Heart left ventricle (tissue), 16 donors: ENCODE measurements at regions not wholly inside any gene's neighbourhood (a gene's known extent, or its start where the extent isn't known, plus 50 kb on each side); places are given as distances from the start of the nearest gene placed in this dataset.

Source experiments
- ATAC-seq, 4 donors: fragments of 200-7000 bp; cut with Tn5 transposase; one replicate each; pipeline ENCODE4 v1.9.1; 2020 to 2022; ENCODE audit warnings: moderate library complexity in 4 of 4, mild to moderate bottlenecking in 3 of 4, moderate number of reproducible peaks in 1 of 4
- DNase-seq, 5 donors: peaks; one replicate each; pipeline ENCODE4 v3.0.0-alpha.2; 2020
- H3K27ac ChIP-seq, 12 donors: fragments of 200-600 bp; sonication (generic) in 4 of 12; one replicate each; pipeline versions ENCODE4 v1.5.0 to v1.8.0; 2016 to 2022; ENCODE audit warnings: mild to moderate bottlenecking in 2 of 12
- H3K27me3 ChIP-seq, 9 donors: fragments of 200-600 bp; sonication (generic) in 2 of 9; one replicate each; pipeline versions ENCODE4 v1.5.1 to v1.8.0; 2016 to 2022; ENCODE audit warnings: mild to moderate bottlenecking in 3 of 9
- H3K36me3 ChIP-seq, 9 donors: fragments of 200-600 bp; sonication (generic) in 2 of 9; one replicate each; pipeline versions ENCODE4 v1.5.0 to v1.8.0; 2018 to 2022; ENCODE audit warnings: mild to moderate bottlenecking in 2 of 9
- H3K4me1 ChIP-seq, 12 donors: fragments of 200-600 bp; sonication (generic) in 4 of 12; one replicate each; pipeline versions ENCODE4 v1.5.0 to v1.8.0; 2016 to 2022; ENCODE audit warnings: mild to moderate bottlenecking in 3 of 12
- H3K4me3 ChIP-seq, 12 donors: fragments of 200-600 bp; sonication (generic) in 4 of 12; one replicate each; pipeline versions ENCODE4 v1.5.0 to v1.8.0; 2017 to 2022; ENCODE audit warnings: mild to moderate bottlenecking in 9 of 12, moderate library complexity in 4 of 12
- H3K9me3 ChIP-seq, 12 donors: fragments of 200-600 bp; sonication (generic) in 4 of 12; one replicate each; pipeline versions ENCODE4 v1.5.0 to v1.8.0; 2016 to 2022; ENCODE audit warnings: mild to moderate bottlenecking in 1 of 12
- POLR2A ChIP-seq, 2 donors: fragments of 450-650 bp; IDR thresholded peaks; one replicate each; pipeline ENCODE4 v1.6.1; 2017; ENCODE audit warnings: antibody characterized with exemption in 2 of 2, mild to moderate bottlenecking in 2 of 2, moderate library complexity in 2 of 2
- WGBS, 4 donors: extraction: QIAGEN DNeasy Blood & Tissue Kit in 2 of 4; methylation state at CpG; one replicate each; pipeline versions ENCODE4 v1.1.5 to v1.1.7; 2013 to 2018; 5-methylcytosine and 5-hydroxymethylcytosine counted together
- intact Hi-C, 10 donors: fragments of 100-400 bp; cut with DNase I; formaldehyde crosslinking; loops; one replicate each; pipeline versions ENCODE4 v1.11.1 to v1.14.2; 2022
- TF ChIP-seq, protein P1 (sequence below), 12 donors: fragments of 200-600 bp; sonication (generic) in 4 of 12; IDR thresholded peaks; one replicate each; pipeline versions ENCODE4 v1.5.0 to v1.8.0; 2018 to 2022; ENCODE audit warnings: antibody characterized with exemption in 12 of 12, mild to moderate bottlenecking in 5 of 12
- donor health status: ischemic (EF 13 %, LVEDD 7.1; RV severe dilation, severe dysfunction).
- donor health status: healthy with polysubstance abuse.
- donor health status: DM: no; HTN: yes; CAD: no.
- donor health status: DM: no; HTN: no; CAD: no.
- donor health status: ischemic (EF 25% LVEDD 6.9; RV normal size, moderate dysfunction).
- donor health status: ischemic (EF 25% LVEDD 5.7; RV mildly dilated, moderate dysfunction).
- donor health status: healthy.
- donor health status: DM: yes; HTN: yes; CAD: no.
- donor health status: ischemic (EF 35%, LVEDD 5.7; RV mildly dilated, moderate dysfunction).
- donor health status: nonischemic (EF 11% LVEDD 7.7; RV severe dilation, severe dysfunction).
- donor health status: DM: yes; HTN: yes; CAD: no.
- donor health status: PGD.
- donor health status: ischemic (EF 29% LVEDD 5.4; RV normal size, mild dysfunction).
- donor health status: nonischemic (EF 23%, LVEDD 6.1; RV moderate dilation, normal function).

DNA sequence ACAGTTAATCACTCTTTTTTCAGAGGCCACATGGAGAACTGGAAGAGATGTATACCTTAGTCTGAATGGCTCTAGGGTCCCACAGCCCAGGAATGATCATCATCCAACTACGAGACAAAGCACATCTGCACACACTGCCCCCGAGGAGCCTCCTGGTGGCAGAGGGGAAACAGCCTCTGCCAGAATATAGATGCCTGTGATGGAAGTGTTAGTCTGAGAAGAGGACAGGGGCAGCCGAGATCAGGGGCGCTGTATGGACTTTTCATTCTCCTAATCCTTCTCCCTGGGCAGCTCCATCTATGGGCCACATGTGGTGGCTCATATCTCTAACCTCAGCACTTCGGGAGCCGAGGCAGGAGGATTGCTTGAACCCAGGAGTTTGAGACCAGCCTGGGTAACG, 82.8 kb upstream of the CAPRIN2 start:
- intact Hi-C loops, result no loop called here
- H3K27ac ChIP-seq, result no peak overlapping the region
- no peaks in the 10 kb centered on the region for H3K4me1 ChIP-seq
- H3K4me3 ChIP-seq, result no peak overlapping the region
- no peaks in the 10 kb centered on the region for H3K9me3 ChIP-seq
- peaks cover 0 to 24% (median 0%) of the 10 kb centered on the region in 9 donors for H3K27me3 ChIP-seq
- ATAC-seq, result no peak
- no peaks in the 10 kb centered on the region for H3K36me3 ChIP-seq
- no peak for TF ChIP-seq POLR2A (IDR thresholded peaks at IDR 0.05)
- TF ChIP-seq, protein P1, sequence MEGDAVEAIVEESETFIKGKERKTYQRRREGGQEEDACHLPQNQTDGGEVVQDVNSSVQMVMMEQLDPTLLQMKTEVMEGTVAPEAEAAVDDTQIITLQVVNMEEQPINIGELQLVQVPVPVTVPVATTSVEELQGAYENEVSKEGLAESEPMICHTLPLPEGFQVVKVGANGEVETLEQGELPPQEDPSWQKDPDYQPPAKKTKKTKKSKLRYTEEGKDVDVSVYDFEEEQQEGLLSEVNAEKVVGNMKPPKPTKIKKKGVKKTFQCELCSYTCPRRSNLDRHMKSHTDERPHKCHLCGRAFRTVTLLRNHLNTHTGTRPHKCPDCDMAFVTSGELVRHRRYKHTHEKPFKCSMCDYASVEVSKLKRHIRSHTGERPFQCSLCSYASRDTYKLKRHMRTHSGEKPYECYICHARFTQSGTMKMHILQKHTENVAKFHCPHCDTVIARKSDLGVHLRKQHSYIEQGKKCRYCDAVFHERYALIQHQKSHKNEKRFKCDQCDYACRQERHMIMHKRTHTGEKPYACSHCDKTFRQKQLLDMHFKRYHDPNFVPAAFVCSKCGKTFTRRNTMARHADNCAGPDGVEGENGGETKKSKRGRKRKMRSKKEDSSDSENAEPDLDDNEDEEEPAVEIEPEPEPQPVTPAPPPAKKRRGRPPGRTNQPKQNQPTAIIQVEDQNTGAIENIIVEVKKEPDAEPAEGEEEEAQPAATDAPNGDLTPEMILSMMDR (IDR thresholded peaks at IDR 0.05), result no peak
- no peak for DNase-seq
- 56 to 76% (median 61%) methylated on average over 7 of the region's 7 CpGs for WGBS, 4 donors

DNA sequence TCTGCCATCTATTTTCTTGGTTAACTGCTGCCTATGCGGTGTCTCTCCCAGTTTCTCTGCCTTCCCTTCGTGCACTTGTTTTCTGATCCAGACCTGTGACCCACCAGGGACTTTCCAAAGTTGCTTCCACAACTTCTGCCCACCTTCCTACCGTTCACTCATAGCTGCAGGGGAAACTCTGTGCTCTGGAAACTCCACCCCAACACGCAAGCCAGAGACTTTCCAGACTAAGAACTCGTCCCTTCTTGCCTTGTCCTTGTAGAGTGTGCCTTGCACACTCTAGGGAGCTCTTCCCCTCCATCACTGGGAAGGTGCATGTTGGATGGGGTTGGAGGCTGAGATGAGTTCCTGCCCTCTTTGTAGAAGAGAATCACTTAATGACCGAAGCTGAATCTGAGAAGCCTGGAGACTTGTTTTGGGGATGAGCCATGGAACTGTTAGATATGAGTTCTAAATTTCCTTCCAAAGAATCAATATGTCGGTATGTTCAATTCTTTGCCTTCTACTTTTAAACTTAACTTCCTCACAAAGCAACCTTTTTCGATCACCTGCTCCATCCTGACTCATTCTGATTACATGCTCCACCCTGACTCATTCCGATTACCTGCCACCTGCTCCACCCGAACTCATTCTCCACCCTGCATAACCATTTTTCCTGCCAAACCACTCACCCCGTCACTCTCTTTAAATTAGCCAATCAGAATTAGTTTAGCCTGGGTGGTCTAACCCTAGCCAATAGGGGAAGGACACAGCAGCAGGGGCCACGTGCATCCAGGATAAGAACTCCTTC, 82.1 kb upstream of the CAPRIN2 start:
- intact Hi-C loops, result no loop called here
- H3K4me1 ChIP-seq, result no peaks in the 10 kb centered on the region
- 75 to 84% (median 78%) methylated on average over 12 of the region's 12 CpGs for WGBS, 4 donors
- H3K4me3 ChIP-seq, result no peak overlapping the region
- no peaks in the 10 kb centered on the region for H3K9me3 ChIP-seq
- H3K27ac ChIP-seq, result no peak overlapping the region
- DNase-seq (no peak), ATAC-seq (no peak)
- no peaks in the 10 kb centered on the region for H3K36me3 ChIP-seq
- TF ChIP-seq POLR2A (IDR thresholded peaks at IDR 0.05), result no peak
- TF ChIP-seq, protein P1 (IDR thresholded peaks at IDR 0.05), result no peak
- peaks cover 0 to 24% (median 0%) of the 10 kb centered on the region in 9 donors for H3K27me3 ChIP-seq

DNA sequence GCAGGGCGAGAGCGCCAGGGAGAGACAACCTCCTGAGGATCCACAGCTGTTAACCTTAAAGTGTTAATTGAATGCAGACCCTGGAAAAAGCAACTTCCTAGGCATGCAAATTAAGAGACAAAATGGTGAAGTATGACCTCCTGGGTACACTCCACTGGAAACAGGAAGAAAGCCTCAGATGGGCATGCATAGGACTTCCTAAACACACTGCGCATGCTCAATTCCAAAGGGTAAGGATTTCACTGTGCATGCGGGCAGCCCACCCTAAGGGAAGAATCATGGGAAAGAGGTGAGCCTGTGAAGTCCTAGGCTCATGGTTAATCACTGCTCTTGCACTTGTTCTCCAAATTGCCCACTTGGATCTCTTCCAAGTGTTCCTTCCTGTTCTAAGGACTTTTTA, 80.5 kb upstream of the CAPRIN2 start:
- no peak for ATAC-seq
- no peak for TF ChIP-seq POLR2A (IDR thresholded peaks at IDR 0.05)
- TF ChIP-seq, protein P1 (IDR thresholded peaks at IDR 0.05), result no peak
- Histone ChIP-seq H3K4me3 (no peak overlapping the region), H3K9me3 (no peaks in the 10 kb centered on the region), H3K27ac (no peak overlapping the region), H3K36me3 (no peaks in the 10 kb centered on the region), H3K27me3 (peaks cover 0 to 28% (median 0%) of the 10 kb centered on the region in 9 donors), H3K4me1 (no peaks in the 10 kb centered on the region)
- WGBS, 4 donors, result 65 to 75% (median 70%) methylated on average over 4 of the region's 4 CpGs
- intact Hi-C loops, result no loop called here
- no peak for DNase-seq

DNA sequence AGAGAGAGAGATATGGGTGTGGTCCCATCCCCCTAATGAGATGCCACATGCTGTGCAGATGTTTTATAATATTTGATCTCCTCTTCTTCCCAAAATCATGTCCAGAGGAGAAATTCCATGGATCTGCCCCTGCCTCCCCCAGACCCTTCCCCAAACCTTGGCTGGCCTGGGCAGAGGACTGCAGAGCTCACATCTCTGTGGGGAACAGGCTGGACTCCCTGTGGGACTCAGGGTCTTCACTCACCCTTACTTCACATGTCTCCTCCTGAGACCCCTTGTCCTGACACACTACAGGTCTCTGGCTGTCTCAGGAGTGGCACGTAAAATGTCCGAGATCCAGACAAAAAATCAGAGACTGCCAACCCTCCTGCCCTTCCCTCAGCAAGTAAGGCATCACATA, 76.0 kb upstream of the CAPRIN2 start:
- H3K27ac ChIP-seq, result no peak overlapping the region
- peaks cover 0 to 16% (median 0%) of the 10 kb centered on the region in 9 donors for H3K27me3 ChIP-seq
- DNase-seq (no peak), ATAC-seq (no peak)
- no peaks in the 10 kb centered on the region for H3K4me1 ChIP-seq
- H3K4me3 ChIP-seq, result no peak overlapping the region
- H3K36me3 ChIP-seq, result no peaks in the 10 kb centered on the region
- no peak for TF ChIP-seq POLR2A (IDR thresholded peaks at IDR 0.05)
- TF ChIP-seq, protein P1 (IDR thresholded peaks at IDR 0.05), result no peak
- WGBS, 4 donors, result 80 to 92% (median 85%) methylated on average over 1 to 2 of the region's 2 CpGs
- no peaks in the 10 kb centered on the region for H3K9me3 ChIP-seq
- intact Hi-C loops, result no loop called here
